GM10266 (cell line): ENCODE measurements at regions not wholly inside any gene's neighbourhood (a gene's known extent, or its start where the extent isn't known, plus 50 kb on each side); places are given as distances from the start of the nearest gene placed in this dataset.

Source experiments
- DNase-seq: peaks from one replicate; pipeline ENCODE4 v3.0.0; 2012; ENCODE audit errors: extremely low spot score
- CTCF ChIP-seq: IDR thresholded peaks from 2 replicates; pipeline ENCODE4 v1.5.1; 2012; ENCODE audit warnings: mild to moderate bottlenecking, low read depth; ENCODE audit not compliant: control insufficient read depth, insufficient read depth; ENCODE audit errors: missing control alignments

GRCh38 chr17:27384261-27384701 is 72.0 kb upstream of the KSR1 start:
- TF ChIP-seq CTCF, result no peak
- DNase-seq, result no peak

- TF ChIP-seq CTCF, result no peak
- no peak for DNase-seq
Measured at GRCh38 chr17:27384726-27385125, 71.5 kb upstream of the KSR1 start.

- DNase-seq, result no peak
Measured at GRCh38 chr17:27385626-27386025, 70.6 kb upstream of the KSR1 start.

GRCh38 chr17:27386206-27387075 is 69.8 kb upstream of the KSR1 start:
- DNase-seq, result no peak
- no peak for TF ChIP-seq CTCF

More at GRCh38 chr17:27385626-27386025, 70.6 kb upstream of the KSR1 start:
- TF ChIP-seq CTCF, result no peak

GRCh38 chr17:27389542-27390140 is 66.6 kb upstream of the KSR1 start:
- no peak for TF ChIP-seq CTCF
- DNase-seq, result no peak

GRCh38 chr17:27390540-27390939 is 65.7 kb upstream of the KSR1 start:
- TF ChIP-seq CTCF, result no peak
- DNase-seq, result no peak

- no peak for TF ChIP-seq CTCF
- no peak for DNase-seq
Measured at GRCh38 chr17:27391427-27391826, 64.8 kb upstream of the KSR1 start.
